Skeletal muscle tissue (tissue), 3 donors: ENCODE measurements at regions not wholly inside any gene's neighbourhood (a gene's known extent, or its start where the extent isn't known, plus 50 kb on each side); places are given as distances from the start of the nearest gene placed in this dataset.

Experiments used
- H3K27ac ChIP-seq: one replicate; pipeline ENCODE4 v1.7.0; 2013; ENCODE audit warnings: mild to moderate bottlenecking, low read depth, low read length, inconsistent platforms
- H3K27me3 ChIP-seq, 3 donors: one replicate each; pipeline ENCODE4 v1.7.0; 2013; ENCODE audit warnings: low read length in 3 of 3; ENCODE audit not compliant: control insufficient read depth in 3 of 3, insufficient read depth in 3 of 3
- H3K36me3 ChIP-seq, 3 donors: one replicate each; pipeline ENCODE4 v1.7.0; 2013; ENCODE audit warnings: low read length in 3 of 3; ENCODE audit not compliant: control insufficient read depth in 3 of 3, insufficient read depth in 3 of 3
- H3K4me1 ChIP-seq, 3 donors: one replicate each; pipeline ENCODE4 v1.7.0; 2013; ENCODE audit warnings: low read length in 3 of 3, mild to moderate bottlenecking in 3 of 3; ENCODE audit not compliant: control insufficient read depth in 3 of 3, insufficient read depth in 3 of 3
- H3K4me3 ChIP-seq, 3 donors: one replicate each; pipeline ENCODE4 v1.7.0; 2013; ENCODE audit warnings: low read length in 3 of 3
- H3K9ac ChIP-seq, 3 donors: one replicate each; pipeline ENCODE4 v1.7.0; 2013; ENCODE audit warnings: low read length in 3 of 3, mild to moderate bottlenecking in 3 of 3, moderate library complexity in 2 of 3, low read depth in 1 of 3
- H3K9me3 ChIP-seq, 3 donors: one replicate each; pipeline ENCODE4 v1.7.0; 2013; ENCODE audit warnings: low read length in 3 of 3; ENCODE audit not compliant: control insufficient read depth in 3 of 3
- donor health status: Osteomylitis.

DNA sequence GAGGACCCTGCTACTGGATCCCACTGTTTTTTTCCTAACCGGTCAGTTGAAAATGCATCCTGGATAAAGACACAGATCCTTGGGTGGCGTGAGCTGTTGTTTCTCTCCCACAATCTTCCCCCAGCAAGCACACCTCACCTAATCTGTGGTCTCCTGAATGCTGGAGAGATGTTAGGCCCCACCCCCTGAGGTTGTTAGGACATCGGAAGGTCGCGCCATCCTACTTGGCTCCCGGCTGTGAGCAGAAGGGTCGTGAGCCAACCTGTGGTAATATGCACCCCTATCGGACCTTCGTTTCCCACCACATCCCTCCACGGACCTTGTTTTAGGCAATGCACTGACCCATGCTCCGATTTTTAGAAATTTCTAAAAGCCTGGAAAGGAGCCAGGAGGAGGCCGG lies 89.9 kb upstream of the IPO9 start:
- no peak overlapping the region for H3K27ac ChIP-seq
- no peaks in the 10 kb centered on the region for H3K9me3 ChIP-seq
- no peaks in the 10 kb centered on the region for H3K36me3 ChIP-seq
- peaks cover 40 to 53% (median 48%) of the 10 kb centered on the region in 3 donors for H3K4me1 ChIP-seq
- peaks cover 4 to 12% (median 5%) of the 10 kb centered on the region in 3 donors for H3K27me3 ChIP-seq
- peak overlapping the region; percentile 62 to 76 (median 67) for H3K4me3 ChIP-seq
- peak overlapping the region in 2 of 3 donors; percentile 70 to 76 for H3K9ac ChIP-seq

GRCh38 chr1:201739492-201740085 lies 89.4 kb upstream of the IPO9 start:
- H3K27me3 ChIP-seq, result peaks cover 4 to 12% (median 5%) of the 10 kb centered on the region in 3 donors
- peak overlapping the region; percentile 62 to 76 (median 67) for H3K4me3 ChIP-seq
- H3K4me1 ChIP-seq, result peaks cover 38 to 51% (median 46%) of the 10 kb centered on the region in 3 donors
- H3K27ac ChIP-seq, result peak overlapping the region; percentile 31
- no peaks in the 10 kb centered on the region for H3K36me3 ChIP-seq
- peak overlapping the region in 2 of 3 donors; percentile 70 to 76 for H3K9ac ChIP-seq
- no peaks in the 10 kb centered on the region for H3K9me3 ChIP-seq

DNA sequence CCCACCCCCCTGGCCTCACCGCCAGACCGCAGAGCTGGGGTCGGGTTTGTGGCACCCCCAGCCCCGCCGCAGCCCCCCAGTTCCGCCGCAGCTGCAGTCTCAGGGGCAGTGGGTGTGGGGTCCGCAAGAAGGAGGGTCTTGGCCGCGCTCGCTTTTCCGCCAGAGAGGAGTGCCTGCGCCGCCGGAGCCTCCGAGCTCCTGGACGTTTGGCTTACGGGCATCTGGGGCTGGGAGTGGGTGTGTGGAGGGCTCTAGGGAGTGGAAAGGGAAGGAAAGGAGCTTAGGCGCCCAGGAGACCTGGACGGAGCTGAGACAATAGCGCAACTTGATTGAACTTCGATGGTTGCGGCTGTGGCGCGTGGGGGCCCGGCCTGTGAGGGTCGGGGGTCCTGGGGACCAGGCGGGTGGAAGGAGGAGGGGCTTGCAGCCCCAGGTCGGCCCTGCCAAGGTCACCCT lies 88.8 kb upstream of the IPO9 start:
- H3K4me3 ChIP-seq, result peak overlapping the region; percentile 62 to 76 (median 67)
- H3K27ac ChIP-seq, result peak overlapping the region; percentile 31
- H3K9ac ChIP-seq, result peak overlapping the region; percentile 26 to 76 (median 27)
- peaks cover 38 to 46% (median 41%) of the 10 kb centered on the region in 3 donors for H3K4me1 ChIP-seq
- H3K36me3 ChIP-seq, result no peaks in the 10 kb centered on the region
- peaks cover 4 to 12% (median 5%) of the 10 kb centered on the region in 3 donors for H3K27me3 ChIP-seq
- H3K9me3 ChIP-seq, result no peaks in the 10 kb centered on the region

- H3K9me3 ChIP-seq, result no peaks in the 10 kb centered on the region
- H3K27me3 ChIP-seq, result peaks cover 4 to 12% (median 5%) of the 10 kb centered on the region in 3 donors
- H3K27ac ChIP-seq, result peak overlapping the region; percentile 31
- peaks cover 36 to 42% (median 36%) of the 10 kb centered on the region in 3 donors for H3K4me1 ChIP-seq
- no peaks in the 10 kb centered on the region for H3K36me3 ChIP-seq
- H3K9ac ChIP-seq, result peak overlapping the region in 1 of 3 donors; percentile 76
- H3K4me3 ChIP-seq, result peak overlapping the region; percentile 62 to 76 (median 67)
Observed at GRCh38 chr1:201740670-201741111, 88.3 kb upstream of the IPO9 start.

GRCh38 chr1:201741763-201742342 lies 87.1 kb upstream of the IPO9 start:
- Histone ChIP-seq H3K27me3 (peaks cover 4 to 12% (median 5%) of the 10 kb centered on the region in 3 donors), H3K4me3 (peak overlapping the region in 1 of 3 donors; percentile 35), H3K9ac (peak overlapping the region in 1 of 3 donors; percentile 25), H3K9me3 (no peaks in the 10 kb centered on the region), H3K4me1 (peaks cover 26 to 30% (median 27%) of the 10 kb centered on the region in 3 donors), H3K27ac (no peak overlapping the region), H3K36me3 (no peaks in the 10 kb centered on the region)

DNA sequence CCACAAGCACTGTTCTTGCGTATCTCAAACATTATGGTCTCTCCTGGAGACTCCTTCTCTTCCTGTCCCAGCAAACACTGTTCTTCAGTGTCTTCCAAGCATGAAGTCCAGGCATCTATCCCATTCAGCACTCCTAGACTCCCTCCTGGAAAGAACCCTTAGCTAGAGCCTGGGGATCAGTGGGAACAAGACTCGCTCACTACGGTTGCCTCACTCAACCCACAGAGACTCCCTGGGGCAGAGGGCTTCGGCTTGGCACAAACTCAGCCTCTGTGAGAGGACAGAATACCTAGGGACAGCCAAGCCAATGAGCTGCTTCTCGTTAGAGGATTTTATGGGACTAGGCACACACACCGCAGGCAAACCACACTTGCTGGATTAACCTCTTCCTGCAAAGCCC lies 86.5 kb upstream of the IPO9 start:
- H3K4me3 ChIP-seq, result no peak overlapping the region
- H3K27me3 ChIP-seq, result peaks cover 4 to 12% (median 5%) of the 10 kb centered on the region in 3 donors
- H3K4me1 ChIP-seq, result peaks cover 20 to 27% (median 21%) of the 10 kb centered on the region in 3 donors

GRCh38 chr1:201742955-201743805 lies 85.8 kb upstream of the IPO9 start:
- Histone ChIP-seq H3K9ac (no peak overlapping the region), H3K36me3 (no peaks in the 10 kb centered on the region), H3K4me3 (no peak overlapping the region), H3K4me1 (peaks cover 13 to 27% (median 14%) of the 10 kb centered on the region in 3 donors), H3K9me3 (no peaks in the 10 kb centered on the region), H3K27ac (no peak overlapping the region), H3K27me3 (peaks cover 4 to 8% (median 5%) of the 10 kb centered on the region in 3 donors)

More for the DNA sequence above, 86.5 kb upstream of the IPO9 start:
- Histone ChIP-seq H3K9ac (no peak overlapping the region), H3K9me3 (no peaks in the 10 kb centered on the region), H3K36me3 (no peaks in the 10 kb centered on the region), H3K27ac (no peak overlapping the region)

DNA sequence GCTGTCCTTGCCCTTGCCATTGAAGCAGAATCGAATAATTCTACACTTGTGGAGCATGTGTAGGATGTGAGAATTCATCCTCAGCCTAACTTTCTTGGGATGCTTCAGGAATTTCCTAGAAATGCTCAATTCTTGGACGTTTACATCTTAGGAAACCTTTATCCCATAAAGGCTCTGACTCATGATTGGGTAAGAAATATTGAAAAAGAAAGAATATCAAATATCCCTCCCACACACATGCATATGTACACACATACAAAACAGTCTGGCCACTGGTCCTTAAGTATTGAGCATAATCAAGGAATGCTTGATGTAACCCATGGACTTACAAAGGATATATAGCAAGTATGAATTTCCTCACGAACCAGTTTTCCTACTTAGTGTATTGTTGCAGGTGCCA lies 83.9 kb upstream of the IPO9 start:
- Histone ChIP-seq H3K4me1 (peaks cover 0 to 16% (median 6%) of the 10 kb centered on the region in 3 donors), H3K9ac (no peak overlapping the region)

DNA sequence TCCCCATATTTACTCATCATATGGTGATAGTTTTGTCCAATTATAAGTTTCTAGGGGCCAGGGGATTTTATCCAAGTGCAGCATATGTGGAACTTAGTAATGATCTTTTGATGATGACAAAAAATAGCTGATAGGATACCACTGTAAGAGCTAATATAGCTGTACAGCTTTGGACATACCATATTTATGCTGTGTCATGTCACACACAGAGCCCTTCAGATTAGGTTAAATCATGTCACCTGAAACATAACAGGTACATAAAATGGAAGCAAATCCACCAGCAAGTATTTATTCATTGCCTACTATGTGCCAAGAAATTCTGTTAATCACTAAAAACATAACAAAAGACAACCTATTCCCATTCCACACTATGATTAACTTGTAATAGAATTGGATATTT lies 82.8 kb upstream of the IPO9 start:
- Histone ChIP-seq H3K27me3 (peaks cover 0 to 3% (median 0%) of the 10 kb centered on the region in 3 donors), H3K36me3 (no peaks in the 10 kb centered on the region), H3K27ac (no peak overlapping the region), H3K4me1 (peaks cover 0 to 16% (median 2%) of the 10 kb centered on the region in 3 donors), H3K4me3 (no peak overlapping the region), H3K9me3 (no peaks in the 10 kb centered on the region), H3K9ac (no peak overlapping the region)

More for the DNA sequence above, 83.9 kb upstream of the IPO9 start:
- Histone ChIP-seq H3K9me3 (no peaks in the 10 kb centered on the region), H3K27me3 (peaks cover 0 to 3% (median 0%) of the 10 kb centered on the region in 3 donors), H3K27ac (no peak overlapping the region), H3K4me3 (no peak overlapping the region), H3K36me3 (no peaks in the 10 kb centered on the region)
